GM10248 (cell line): ENCODE measurements at regions not wholly inside any gene's neighbourhood (a gene's known extent, or its start where the extent isn't known, plus 50 kb on each side); places are given as distances from the start of the nearest gene placed in this dataset.
"Not testable (repeated sequence)": the region's sequence is repeated elsewhere in the genome, so short reads cannot be mapped to it uniquely, and the experiment has no call there.

Source experiments
- CTCF ChIA-PET: fragments of 300-600 bp; sonication (Branson Sonifier 250); formaldehyde crosslinking; extraction: SDS; loops from one replicate; lab custom pipeline; 2021; ENCODE audit warnings: antibody characterized with exemption; lab: Yijun Ruan, JAX
- POLR2A ChIA-PET: fragments of 350-650 bp; sonication (Branson Sonifier 250); formaldehyde crosslinking; extraction: SDS; loops from one replicate; lab custom pipeline; 2020; ENCODE audit warnings: antibody characterized with exemption; lab: Yijun Ruan, JAX
- DNase-seq: peaks from one replicate; pipeline ENCODE4 v3.0.0; 2012; ENCODE audit errors: extremely low spot score

DNA sequence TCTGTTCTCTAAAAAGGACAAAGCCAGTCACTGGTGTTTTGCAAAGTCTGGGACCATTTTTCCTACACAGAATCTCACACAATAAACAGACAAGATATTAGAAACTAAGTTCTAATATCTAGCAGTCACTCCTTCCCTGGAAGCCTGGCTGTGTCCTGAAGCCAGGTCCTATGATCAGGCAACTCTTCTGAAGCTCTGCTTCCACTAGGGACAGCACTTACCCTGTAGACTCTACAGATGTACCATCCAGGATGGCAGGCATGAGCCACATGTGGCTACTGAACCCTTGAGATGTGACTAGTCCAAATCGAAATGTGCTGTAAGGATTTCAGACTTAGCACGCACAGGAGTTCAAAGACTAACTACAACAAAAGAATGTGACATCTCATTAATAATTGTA is 130.1 kb upstream of the NBPF26 start:
- DNase-seq, CTCF ChIA-PET, POLR2A ChIA-PET: not testable (repeated sequence)

DNA sequence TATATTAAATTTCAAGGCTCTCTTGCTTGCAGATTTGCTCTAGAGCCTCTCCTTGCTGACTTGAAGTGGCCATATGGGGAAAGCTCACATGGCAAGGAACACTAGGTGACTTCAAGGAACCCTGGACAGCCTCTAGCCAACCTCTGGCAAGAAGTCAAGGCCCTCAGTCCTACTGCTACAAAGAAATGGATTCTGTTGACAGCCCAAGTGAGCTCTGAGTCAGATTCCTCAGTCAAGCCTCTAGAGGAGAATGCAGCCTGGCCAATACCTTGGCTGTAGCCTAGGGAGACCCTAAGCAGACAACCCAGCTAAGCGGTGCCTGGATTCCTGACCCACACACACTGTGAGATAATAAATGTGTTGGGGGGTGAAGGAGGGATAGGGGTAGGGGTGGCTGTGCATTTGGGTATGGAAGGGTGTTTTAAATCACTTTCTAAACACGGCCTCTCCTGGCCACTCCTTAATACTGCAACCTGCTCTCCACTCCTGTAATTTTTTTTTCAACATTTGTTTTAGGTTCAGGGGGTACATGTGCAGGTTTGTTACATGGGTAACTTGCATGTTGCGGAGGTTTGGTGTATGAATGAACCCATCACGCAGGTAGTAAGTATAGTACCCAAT is 125.3 kb upstream of the NBPF26 start:
- DNase-seq, POLR2A ChIA-PET, CTCF ChIA-PET: not testable (repeated sequence)

DNA sequence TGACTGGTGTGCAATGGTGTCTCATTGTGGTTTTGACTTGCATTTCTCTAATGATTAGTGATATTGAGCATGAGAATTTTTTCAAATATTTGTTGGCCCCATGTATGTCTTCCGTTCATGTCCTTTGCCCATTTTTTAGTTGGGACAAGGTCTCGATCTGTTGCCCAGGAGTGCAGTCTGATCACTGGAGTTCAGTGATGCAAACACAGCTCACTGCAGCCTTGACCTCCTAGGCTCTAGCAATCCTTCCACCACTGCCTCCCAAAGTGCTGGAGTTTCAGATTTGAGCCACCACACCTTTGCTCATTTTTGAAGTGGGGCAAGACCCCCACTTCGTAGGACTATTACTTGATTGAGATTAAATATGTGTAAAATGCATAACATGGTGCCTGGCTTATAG is 124.2 kb upstream of the NBPF26 start:
- CTCF ChIA-PET, DNase-seq, POLR2A ChIA-PET: not testable (repeated sequence)

DNA sequence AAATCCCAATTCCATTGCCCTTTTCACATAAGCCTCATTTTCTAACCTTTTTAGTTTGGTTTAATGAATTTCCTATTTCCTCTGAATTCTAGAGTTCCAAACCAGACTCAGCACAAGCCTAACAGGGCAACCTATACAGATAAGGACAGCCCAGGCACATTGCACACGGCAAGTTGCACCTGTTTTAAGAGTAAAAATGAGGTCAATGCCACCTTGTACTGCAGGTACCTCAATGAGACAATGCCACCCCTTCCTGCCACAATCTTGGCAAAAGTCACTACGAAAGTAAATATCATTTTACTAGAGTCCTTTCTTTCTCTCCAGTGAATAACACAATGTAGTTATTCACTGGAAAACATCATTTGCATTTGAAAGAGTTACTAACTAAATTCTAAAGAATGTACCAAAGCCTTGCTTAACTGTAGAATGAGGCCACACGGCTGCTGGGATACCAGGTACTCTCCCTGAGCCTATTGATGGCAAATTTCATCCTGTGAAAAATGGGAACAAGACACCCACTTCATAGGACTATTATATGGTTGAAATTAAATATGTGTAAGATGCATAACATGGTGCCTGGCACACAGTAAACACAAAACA is 123.2 kb upstream of the NBPF26 start:
- DNase-seq, CTCF ChIA-PET, POLR2A ChIA-PET: not testable (repeated sequence)

DNA sequence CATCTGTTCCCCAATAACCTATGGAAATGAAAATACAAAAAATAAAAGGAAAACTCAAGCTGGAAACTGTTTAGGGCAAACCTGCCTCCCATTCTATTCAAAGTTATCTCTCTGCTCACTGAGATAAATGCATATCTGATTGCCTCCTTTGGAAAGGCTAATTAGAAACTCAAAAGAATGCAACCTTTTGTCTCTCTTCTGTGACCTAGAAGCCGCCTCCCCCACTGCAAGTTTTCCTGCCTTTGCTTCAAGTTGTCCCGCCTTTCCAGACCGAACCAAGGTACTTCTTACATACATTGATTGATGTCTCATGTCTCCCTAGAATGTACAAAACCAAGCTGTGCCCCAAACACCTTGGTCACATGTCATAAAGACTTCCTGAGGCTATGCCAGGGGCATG is 115.9 kb upstream of the NBPF26 start:
- DNase-seq, CTCF ChIA-PET, POLR2A ChIA-PET: not testable (repeated sequence)

DNA sequence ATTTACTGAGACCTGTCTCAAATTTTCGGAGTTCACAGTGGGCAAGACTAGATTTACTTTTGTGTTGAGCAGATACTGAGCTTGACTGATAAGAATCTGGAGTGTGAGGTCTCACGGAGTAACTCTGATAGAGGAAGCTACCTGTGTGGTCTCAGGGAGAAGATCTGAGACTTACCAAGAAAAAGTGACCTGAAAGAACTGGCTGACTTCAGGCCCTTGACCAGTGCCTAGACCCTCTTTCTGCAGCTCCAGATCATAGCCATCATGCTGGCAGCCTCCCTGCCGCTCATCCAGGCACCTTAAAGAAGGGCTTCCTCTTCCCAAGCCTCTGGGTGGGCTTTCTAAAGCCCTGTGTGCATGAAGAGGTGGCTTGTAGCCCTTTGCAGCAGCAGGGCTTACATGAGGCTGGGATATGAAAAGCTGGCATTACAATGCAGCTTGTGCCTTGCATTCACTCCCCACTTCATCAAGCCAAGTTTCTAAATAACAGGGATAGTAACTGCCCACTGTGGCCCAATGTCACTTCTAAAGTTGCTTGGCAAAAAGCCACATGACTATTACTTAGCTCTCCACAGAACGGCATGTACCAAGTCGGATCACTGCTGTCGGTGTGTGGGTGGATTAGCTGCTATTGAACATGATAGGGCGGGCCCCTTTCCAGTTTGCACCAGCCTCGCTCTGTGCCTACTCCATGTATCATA is 115.3 kb upstream of the NBPF26 start:
- DNase-seq, CTCF ChIA-PET: not testable (repeated sequence)

DNA sequence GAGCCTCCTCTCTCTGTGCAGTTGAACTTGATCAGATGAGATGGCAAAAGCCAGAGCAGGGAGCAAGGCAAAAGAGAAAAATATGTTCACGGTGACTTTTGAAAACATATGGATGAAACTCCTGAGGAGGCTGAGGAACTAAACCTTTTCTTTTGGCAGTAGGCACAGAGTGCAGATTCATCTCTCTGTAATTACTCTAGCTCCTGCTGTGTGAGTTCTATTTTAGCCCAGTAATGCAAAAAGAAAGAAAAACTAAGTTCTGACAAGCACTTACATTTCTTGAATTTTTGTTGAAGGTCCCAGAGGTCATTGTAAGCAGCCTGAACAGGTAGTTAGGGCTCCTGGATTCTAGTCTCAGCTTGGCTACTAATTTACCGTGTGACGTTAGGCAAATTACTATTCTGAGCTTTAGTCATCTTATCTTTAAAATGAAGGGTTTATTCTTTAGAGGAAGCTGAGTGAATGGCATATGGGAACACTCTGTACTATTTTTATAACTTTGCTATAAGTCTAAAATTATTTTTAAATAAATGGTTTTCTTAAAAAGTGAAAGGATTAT is 114.7 kb upstream of the NBPF26 start:
- DNase-seq, CTCF ChIA-PET, POLR2A ChIA-PET: not testable (repeated sequence)

More for the DNA sequence above, 115.3 kb upstream of the NBPF26 start:
- POLR2A ChIA-PET, result not testable (repeated sequence)

DNA sequence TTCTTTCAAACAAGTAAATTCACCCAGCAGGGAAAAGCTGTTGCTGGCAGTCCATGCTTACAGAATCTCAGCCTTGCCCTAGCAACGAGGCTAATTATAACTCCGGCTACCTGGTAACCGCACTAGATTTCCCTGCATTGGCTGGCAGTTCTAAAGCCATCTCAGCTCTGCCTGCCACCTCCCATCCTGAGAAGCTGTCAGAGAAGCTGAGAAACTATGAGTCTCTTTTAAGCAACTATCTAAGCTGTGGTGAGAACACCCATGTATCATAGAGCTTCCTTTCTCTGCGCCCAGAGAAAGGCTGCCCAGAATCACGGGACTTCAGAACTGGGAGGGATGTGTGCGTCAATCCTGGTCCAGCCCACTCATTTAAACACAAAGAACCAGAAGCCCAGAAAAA is 113.9 kb upstream of the NBPF26 start:
- CTCF ChIA-PET, DNase-seq, POLR2A ChIA-PET: not testable (repeated sequence)

DNA sequence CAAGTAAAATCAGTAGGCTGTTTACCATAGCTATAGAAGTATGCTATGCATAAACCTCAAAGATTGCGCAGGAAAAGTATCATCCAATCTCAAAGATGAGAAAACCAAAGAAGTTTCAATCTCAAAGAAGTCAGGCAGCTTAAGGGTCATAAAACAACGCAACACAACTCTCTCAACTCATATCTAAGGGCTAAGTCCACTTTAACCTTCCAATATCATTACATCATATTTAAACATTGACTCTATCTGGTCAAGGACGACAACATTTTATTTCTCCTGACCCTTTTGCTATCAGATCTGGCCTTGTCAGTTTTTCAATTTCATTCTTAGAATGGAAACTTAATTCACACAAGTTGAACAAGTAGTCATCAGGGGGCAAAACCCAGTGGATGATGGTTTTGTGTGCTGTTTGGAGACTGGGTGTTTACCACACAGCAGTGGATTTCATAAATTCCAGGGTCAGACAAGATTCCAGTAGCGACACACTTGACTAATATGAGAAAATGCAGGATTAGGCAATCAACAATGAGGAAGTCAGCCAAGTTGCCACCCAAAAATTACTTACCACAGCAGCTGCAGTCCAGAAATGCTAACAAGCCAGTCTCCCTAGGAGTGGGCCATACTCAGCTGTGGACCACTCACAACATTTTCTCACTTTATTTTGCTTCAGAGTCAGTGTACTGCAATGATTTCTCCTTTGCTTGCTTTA is 108.7 kb upstream of the NBPF26 start:
- DNase-seq, CTCF ChIA-PET, POLR2A ChIA-PET: not testable (repeated sequence)

DNA sequence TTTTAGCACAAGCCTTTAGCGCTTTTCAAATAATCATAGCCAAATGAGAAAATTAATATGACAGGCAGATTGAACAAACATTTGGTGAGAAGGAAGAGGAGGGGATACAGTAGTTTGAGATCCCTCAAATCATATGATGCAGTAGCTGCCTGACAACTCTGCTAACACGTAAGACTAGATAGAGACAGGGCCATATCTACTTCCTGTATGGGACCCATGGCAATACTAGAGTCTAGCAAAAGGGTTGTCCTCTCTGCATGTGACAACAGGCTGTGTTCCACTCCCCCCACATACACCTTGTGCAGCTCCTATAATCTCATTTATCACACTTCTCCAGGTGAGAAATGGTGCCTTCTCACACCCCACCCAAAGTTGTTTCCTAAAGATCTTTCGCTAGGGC is 106.3 kb upstream of the NBPF26 start:
- DNase-seq, POLR2A ChIA-PET, CTCF ChIA-PET: not testable (repeated sequence)

DNA sequence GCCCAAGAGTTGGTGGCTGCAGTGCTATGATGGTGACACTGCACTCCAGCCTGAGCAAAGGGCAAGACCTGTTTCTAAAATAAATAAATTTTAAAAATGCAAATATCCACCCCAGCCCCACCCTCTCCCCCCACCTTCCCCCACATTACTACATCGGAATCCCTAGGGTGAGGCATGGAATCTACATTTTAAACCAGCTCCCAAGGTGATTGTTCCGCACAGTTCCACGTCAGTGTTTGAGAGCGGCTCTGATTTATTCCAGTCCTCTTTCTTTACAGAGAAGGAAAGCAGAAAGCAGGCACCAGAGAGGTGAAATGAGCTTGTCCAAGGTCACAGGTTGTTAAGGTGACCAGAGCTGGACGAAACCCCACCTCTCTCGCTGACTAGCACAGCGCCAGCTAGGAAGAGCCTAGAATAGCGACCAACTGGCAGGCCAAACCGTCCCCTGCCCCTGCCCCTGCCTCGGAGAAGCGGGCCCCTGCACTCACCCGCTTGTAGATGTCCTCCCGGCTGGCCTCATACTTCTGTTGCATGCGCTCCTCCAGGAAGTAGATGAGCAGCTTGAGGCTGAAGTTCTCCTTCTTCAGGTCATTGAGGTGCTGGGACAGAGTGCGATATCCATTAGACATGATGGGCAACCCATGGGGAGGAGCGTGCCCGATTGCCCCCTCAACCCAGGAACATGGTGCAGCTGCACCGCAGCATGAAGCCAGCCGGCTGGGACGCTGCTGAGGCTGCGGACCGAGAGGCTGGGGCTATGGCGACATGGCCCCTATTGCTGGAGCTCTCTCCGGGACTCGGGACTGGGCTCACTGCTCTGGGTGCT is 103.7 kb upstream of the NBPF26 start:
- DNase-seq, POLR2A ChIA-PET, CTCF ChIA-PET: not testable (repeated sequence)

DNA sequence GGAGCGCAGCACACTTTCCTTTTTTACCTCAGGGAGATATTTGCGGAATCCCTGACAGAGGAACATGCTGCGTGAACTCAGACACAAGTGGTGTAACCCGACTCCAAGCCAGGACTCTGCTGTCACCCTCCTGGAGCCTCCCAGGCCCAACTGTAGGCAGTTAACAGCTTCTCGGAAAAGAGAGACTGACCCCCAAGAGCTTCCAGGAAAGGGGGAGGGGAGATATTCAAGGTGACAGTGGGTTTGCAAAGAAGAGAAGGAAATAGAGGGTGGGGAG is 103.1 kb upstream of the NBPF26 start:
- DNase-seq, POLR2A ChIA-PET, CTCF ChIA-PET: not testable (repeated sequence)

DNA sequence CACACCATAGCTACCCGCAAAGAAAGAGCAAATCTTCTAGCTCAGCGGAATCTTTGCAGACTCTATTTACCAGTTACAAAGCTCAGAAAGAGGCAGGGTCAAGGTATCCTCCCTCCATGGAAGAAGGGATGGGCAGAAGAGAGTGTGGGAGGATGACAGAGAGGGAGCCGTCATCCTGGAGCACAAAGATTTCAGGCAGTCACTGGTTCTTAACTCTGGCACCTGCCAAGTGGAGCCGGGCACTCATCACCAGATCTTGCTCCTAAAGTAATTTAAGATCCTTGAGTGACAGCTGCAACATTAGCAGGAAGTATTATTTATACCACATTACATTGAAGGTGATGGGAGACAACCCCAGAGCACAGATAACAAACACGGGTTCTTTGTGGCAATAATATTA is 102.5 kb upstream of the NBPF26 start:
- CTCF ChIA-PET, POLR2A ChIA-PET, DNase-seq: not testable (repeated sequence)

DNA sequence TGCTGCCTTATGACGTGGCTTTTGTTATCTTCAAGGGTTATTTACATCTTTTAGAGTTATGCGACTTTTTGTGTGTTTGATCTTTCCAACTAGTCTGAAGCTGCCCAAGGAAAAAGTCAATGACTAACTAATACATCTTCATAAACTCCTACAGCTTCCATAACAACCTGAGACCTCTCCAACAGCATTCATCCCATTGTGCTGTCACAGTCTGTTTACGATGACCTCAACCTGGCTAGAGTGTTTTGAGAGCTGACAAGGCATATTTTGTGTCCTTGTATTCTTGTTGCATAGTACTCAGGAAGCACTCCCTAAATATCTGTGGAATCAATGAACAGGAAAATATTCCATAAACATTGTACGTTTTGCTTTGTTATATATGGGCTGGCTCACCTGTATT is 100.2 kb upstream of the NBPF26 start:
- CTCF ChIA-PET, POLR2A ChIA-PET, DNase-seq: not testable (repeated sequence)

DNA sequence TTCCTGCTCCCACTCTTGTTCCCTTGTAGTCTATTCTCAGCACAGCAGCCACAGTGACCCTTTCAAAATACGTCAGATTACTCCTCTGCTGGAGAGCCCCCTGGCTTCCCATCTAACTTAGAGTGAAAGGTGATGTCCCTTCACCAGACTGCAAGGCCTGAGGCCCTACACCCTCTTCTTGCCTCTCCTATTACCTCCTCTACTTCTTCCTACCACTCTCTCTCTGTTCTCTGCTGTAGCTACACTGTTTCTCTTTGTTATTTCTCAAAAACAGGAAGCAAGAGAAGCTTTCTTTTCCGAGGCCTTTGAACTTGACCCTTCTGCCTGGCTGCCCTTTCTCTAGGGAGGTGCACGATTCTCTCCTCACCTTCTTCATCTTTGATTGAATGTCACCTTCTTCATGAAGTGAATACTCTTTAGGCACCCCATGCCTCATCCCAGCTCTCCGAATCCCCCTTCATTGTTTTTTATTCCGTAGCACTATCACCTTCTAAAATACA is 99.1 kb upstream of the NBPF26 start:
- POLR2A ChIA-PET, DNase-seq, CTCF ChIA-PET: not testable (repeated sequence)

DNA sequence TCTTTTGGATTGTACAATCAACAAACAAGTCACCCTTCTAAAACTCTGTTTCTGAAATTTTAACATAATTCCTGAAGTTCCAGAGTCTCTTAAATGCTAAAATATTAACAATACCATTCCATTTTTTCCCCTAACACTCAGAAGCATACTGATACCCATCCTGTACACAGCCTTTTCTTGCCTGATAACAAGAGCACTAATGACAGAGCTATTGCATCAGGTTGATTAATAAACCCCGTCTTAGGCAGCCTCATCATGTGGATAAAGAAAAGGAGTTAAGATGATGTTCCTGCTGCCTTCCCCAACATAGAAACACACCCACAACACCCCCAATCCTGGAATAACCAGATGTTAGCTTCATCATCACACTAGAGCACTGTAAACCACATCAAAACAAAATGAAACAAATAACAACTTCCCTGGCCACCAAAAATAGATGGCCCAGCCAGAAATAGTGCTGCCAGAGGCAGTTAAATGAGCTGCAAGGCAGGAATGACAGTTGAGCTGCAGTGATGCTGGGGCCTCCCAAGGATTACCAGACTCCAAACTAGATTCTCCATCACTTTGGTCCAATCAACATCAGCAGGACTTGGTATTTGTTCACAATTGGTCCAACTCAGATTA is 93.8 kb upstream of the NBPF26 start:
- CTCF ChIA-PET, POLR2A ChIA-PET: not testable (repeated sequence)

More for the DNA sequence above, 93.8 kb upstream of the NBPF26 start:
- not testable (repeated sequence) for DNase-seq
